ENCODE measurements at regions not wholly inside any gene's neighbourhood (a gene's known extent, or its start where the extent isn't known, plus 50 kb on each side); places are given as distances from the start of the nearest gene placed in this dataset.
"Not testable (repeated sequence)": the region's sequence is repeated elsewhere in the genome, so short reads cannot be mapped to it uniquely, and the experiment has no call there.

- peak; percentile 88 for DNase-seq
Observed at GRCh38 chr4:189202869-189203271, 737.8 kb upstream of the FRG1 start.

GRCh38 chr4:189204616-189205015 is 736.1 kb upstream of the FRG1 start:
- DNase-seq = peak; percentile 9

DNA sequence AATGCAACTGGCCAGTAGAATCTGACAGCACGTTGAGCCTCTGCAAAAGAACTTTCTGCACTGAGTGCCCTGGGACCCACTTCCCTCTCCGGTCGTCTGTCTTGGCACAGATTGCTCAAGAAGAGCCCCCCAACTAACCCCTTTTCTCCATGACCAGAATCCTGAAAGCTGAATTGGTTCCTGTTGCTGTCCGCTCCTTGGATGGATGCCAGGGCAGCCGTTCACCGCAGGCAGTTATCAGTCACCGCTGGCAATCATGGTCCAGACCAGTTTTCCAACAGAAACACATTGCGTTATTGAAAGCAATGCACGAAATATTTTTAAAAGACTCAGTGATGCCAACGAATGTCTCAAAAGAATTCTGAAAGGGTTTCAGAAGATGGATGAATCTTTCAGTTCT is 733.7 kb upstream of the FRG1 start:
- DNase-seq = peak; percentile 24

- DNase-seq = no peak
Observed at GRCh38 chr4:189207872-189208271, 732.8 kb upstream of the FRG1 start.

GRCh38 chr4:189215574-189215973 is 725.1 kb upstream of the FRG1 start:
- DNase-seq = no peak

GRCh38 chr4:189221691-189222090 is 719.0 kb upstream of the FRG1 start:
- no peak for DNase-seq

- no peak for DNase-seq
Observed at GRCh38 chr4:189228726-189229125, 711.9 kb upstream of the FRG1 start.

DNA sequence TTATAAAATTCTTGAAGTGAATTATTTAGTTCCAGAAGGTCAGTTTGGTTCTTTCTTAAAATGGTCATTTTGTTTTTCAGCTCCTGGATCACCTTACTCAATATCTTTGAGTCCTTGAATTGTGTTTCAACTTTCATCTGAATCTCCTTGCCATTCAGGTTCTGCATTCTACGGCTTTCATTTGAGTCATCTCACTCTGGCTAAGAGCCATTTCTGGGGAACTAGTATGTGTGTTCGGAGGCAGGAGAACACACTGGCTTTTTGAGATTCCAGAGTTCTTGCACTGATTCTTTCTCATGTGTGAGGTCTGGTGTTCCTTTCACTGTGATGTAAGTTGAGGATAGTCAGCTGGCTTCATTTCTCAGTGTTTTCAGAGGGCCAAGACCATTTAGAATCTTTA is 708.4 kb upstream of the FRG1 start:
- peak; percentile 13 for DNase-seq

DNA sequence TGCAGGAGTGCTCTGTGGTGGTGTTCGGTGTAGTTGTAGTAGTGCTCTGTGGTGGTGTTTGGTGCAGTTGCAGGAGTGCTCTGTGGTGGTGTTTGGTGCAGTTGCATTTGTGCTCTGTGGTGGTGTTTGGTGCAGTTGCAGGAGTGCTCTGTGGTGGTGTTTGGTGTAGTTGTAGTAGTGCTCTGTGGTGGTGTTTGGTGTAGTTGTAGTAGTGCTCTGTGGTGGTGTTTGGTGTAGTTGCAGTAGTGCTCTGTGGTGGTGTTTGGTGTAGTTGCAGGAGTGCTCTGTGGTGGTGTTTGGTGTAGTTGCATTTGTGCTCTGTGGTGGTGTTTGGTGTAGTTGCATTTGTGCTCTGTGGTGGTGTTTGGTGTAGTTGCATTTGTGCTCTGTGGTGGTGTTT is 706.9 kb upstream of the FRG1 start:
- DNase-seq = not testable (repeated sequence)

- not testable (repeated sequence) for DNase-seq
Observed at GRCh38 chr4:189234948-189235347, 705.7 kb upstream of the FRG1 start.

- no peak for DNase-seq
Observed at GRCh38 chr4:189235599-189235998, 705.1 kb upstream of the FRG1 start.

- not testable (repeated sequence) for DNase-seq
Observed at GRCh38 chr4:189236321-189236720, 704.4 kb upstream of the FRG1 start.

- no peak for DNase-seq
Observed at GRCh38 chr4:189237340-189237739, 703.3 kb upstream of the FRG1 start.

- DNase-seq = no peak
Observed at GRCh38 chr4:189255636-189256035, 685.0 kb upstream of the FRG1 start.

GRCh38 chr4:189261475-189261874 is 679.2 kb upstream of the FRG1 start:
- DNase-seq = no peak

DNA sequence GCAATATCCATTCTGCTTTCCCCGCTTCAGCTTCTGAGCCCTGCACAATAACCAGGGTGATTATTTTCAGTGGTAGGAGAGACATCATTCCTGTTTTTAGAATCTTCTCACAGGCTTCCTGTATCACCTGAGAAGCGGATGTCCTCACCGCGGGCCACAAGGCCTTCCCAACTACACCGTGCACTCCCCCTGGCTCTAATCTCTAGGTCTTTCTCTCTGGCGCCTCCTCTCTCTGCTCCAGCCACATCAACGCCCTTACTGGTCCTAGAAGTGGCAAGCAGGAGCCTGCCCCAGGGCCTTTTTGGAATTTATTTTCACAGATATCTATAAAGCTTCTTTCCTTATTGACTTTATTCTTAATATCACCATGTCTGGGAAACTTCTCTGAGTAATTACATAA is 675.2 kb upstream of the FRG1 start:
- DNase-seq = no peak

GRCh38 chr4:189267312-189267965 is 673.2 kb upstream of the FRG1 start:
- DNase-seq = no peak

- DNase-seq = peak; percentile 53
Observed at GRCh38 chr4:189278597-189279165, 662.0 kb upstream of the FRG1 start.

DNA sequence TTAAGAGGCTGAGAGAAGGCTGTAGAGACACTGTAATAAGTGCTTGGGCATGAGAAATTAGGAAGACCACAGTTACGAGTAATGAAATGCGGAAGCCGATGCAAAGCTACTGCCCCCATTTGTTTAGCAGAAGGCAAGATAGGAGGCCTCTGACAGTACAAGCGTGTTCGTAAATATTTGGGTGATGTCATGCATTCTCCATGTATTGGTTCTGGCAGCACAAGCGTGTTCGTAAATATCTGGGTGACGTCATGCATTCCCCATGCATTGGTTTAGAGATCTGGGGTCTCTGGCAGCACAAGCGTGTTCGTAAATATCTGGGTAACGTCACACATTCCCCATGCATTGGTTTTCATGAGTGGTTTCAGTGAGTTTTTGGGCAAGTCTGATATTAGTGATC is 661.5 kb upstream of the FRG1 start:
- peak; percentile 69 for DNase-seq

GRCh38 chr4:189285377-189285776 is 655.3 kb upstream of the FRG1 start:
- DNase-seq = no peak

DNA sequence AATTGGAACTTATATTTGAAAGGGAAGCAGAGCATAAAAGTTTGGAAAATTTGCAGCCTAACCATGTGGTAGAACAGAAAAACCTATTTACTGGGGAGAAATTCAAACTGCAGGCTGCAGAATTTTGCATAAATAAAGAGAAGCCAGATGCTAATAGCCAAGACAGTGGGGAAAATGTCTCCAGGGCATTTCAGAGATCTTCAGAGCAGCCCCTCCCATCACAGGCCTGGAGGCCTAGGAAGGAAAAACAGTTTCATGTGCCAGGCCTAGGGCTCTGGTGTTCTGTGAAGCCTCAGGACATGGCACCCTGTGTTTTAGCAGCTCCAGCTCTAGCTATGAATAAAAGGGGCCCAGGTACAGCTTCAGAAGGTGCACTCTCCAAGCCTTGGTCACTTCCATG is 648.7 kb upstream of the FRG1 start:
- DNase-seq = no peak

DNA sequence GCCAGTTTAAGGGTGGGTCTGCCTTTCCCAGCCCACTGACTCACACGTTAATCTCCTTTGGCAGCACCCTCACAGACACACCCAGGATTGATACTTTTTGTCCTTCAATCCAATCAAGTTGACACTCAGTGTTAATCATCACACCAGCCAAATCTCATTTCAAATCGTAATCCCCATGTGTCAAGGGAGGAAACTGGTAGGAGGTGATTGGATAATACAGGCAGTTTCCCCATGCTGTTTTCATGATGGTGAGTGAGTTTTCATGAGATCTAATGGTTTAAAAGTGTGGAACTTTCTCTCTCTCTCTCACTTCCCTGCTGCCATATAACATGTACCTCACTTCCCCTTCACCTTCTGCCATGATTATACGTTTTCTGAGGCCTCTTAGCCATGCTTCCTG is 647.2 kb upstream of the FRG1 start:
- DNase-seq = no peak

DNA sequence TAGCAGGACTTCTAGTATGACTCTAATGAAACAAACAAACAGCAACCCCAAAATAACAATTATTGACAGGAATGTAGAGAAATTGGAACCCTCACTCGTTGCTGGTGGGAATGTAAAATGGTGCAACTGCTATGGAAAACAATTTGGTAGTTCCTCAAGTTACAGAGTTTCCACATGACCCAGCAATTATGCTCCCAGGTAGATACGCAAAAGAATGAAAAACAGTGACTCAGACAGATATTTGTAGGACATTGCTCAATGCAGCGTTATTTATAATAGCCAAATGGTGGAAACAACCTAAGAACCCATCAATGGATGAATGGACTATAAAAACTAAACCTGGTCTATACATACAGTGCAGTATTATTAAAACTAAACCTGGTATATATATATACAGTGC is 646.1 kb upstream of the FRG1 start:
- DNase-seq = no peak

DNA sequence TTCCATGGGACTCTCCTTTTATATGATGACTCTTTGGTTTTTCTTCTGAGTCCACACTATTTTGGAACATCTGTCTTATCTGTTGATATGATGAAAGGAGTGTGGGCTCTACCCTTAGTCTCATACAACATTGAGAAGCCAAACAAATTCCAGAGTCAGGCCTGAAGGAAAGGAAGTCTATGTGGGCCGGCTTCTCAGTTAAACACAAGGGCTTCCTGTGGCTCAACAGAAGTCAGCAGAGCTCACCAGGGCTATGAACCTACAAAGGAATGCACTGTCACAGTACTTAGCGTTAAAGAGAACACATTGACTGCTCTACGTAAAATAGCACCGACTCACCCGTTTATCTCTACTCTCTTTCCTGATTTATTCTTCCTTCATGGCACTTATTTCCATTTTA is 641.0 kb upstream of the FRG1 start:
- no peak for DNase-seq

DNA sequence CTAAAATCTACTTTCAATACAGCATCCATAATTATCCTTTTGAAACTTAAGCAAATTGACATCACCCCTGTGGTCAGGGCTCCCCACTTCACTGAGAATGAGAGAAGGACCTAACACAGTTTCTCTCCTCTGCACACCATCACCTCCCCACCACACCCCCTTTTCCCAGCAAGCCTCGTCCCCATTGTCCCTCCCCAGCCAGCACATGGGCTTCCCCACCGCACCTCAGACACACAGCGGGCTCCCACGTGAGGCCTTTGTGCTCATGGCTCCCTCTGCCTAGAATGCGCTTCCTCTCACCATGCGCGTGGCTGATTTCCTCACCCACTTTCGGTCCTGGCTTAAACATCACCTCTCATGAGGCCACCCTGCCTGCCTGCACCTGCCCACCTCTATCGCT is 639.0 kb upstream of the FRG1 start:
- DNase-seq = no peak

All from fibroblast of upper back skin (primary cell).